ENCODE measurements at regions not wholly inside any gene's neighbourhood (a gene's known extent, or its start where the extent isn't known, plus 50 kb on each side); places are given as distances from the start of the nearest gene placed in this dataset.
"Not testable (repeated sequence)": the region's sequence is repeated elsewhere in the genome, so short reads cannot be mapped to it uniquely, and the experiment has no call there.

GRCh38 chr13:23039266-23039935, 141.4 kb upstream of the SGCG start:
- no peak for TF ChIP-seq CTCF (IDR thresholded peaks at IDR 0.05)
- no peaks in the 10 kb centered on the region for H3K9me3 Mint-ChIP-seq
- DNase-seq = no peak
- no peak overlapping the region for H3K4me3 Mint-ChIP-seq
- H3K27me3 Mint-ChIP-seq (ENCODE audit: low read depth, poor library complexity) = no peaks in the 10 kb centered on the region
- H3K4me1 Mint-ChIP-seq = peaks cover 9% of the 10 kb centered on the region
- H3K36me3 Mint-ChIP-seq (ENCODE audit: low read depth) = no peaks in the 10 kb centered on the region
- no peak overlapping the region for H3K27ac Mint-ChIP-seq

GRCh38 chr13:23042181-23042580, 138.6 kb upstream of the SGCG start:
- TF ChIP-seq CTCF (IDR thresholded peaks at IDR 0.05) = no peak
- peaks cover 5% of the 10 kb centered on the region for H3K9me3 Mint-ChIP-seq

GRCh38 chr13:23044906-23045305, 135.9 kb upstream of the SGCG start:
- no peak for TF ChIP-seq CTCF (IDR thresholded peaks at IDR 0.05)
- DNase-seq = no peak
- no peaks in the 10 kb centered on the region for H3K4me1 Mint-ChIP-seq
- peaks cover 9% of the 10 kb centered on the region for H3K9me3 Mint-ChIP-seq
- peaks cover 5% of the 10 kb centered on the region for H3K27me3 Mint-ChIP-seq (ENCODE audit: low read depth, poor library complexity)
- H3K36me3 Mint-ChIP-seq (ENCODE audit: low read depth) = no peaks in the 10 kb centered on the region
- no peak overlapping the region for H3K27ac Mint-ChIP-seq
- no peak overlapping the region for H3K4me3 Mint-ChIP-seq

More at GRCh38 chr13:23042181-23042580, 138.6 kb upstream of the SGCG start:
- H3K27ac Mint-ChIP-seq = no peak overlapping the region
- no peak overlapping the region for H3K4me3 Mint-ChIP-seq
- H3K36me3 Mint-ChIP-seq (ENCODE audit: low read depth) = no peaks in the 10 kb centered on the region
- no peak for DNase-seq
- no peaks in the 10 kb centered on the region for H3K27me3 Mint-ChIP-seq (ENCODE audit: low read depth, poor library complexity)
- H3K4me1 Mint-ChIP-seq = peaks cover 7% of the 10 kb centered on the region

- H3K9me3 Mint-ChIP-seq = peaks cover 9% of the 10 kb centered on the region
- H3K36me3 Mint-ChIP-seq (ENCODE audit: low read depth) = no peaks in the 10 kb centered on the region
- H3K4me3 Mint-ChIP-seq = no peak overlapping the region
- H3K27ac Mint-ChIP-seq = no peak overlapping the region
- no peak for DNase-seq
- no peak for TF ChIP-seq CTCF (IDR thresholded peaks at IDR 0.05)
- peaks cover 5% of the 10 kb centered on the region for H3K27me3 Mint-ChIP-seq (ENCODE audit: low read depth, poor library complexity)
- H3K4me1 Mint-ChIP-seq = no peaks in the 10 kb centered on the region
Observed at GRCh38 chr13:23050126-23050525, 130.7 kb upstream of the SGCG start.

GRCh38 chr13:23053711-23054110, 127.1 kb upstream of the SGCG start:
- H3K4me3 Mint-ChIP-seq; DNase-seq; H3K9me3 Mint-ChIP-seq; H3K27ac Mint-ChIP-seq; H3K4me1 Mint-ChIP-seq; H3K36me3 Mint-ChIP-seq (ENCODE audit: low read depth); H3K27me3 Mint-ChIP-seq (ENCODE audit: low read depth, poor library complexity): not testable (repeated sequence)

GRCh38 chr13:23059173-23059572, 121.6 kb upstream of the SGCG start:
- Mint-ChIP-seq H3K27me3 (ENCODE audit: low read depth, poor library complexity) (no peaks in the 10 kb centered on the region), H3K36me3 (ENCODE audit: low read depth) (no peaks in the 10 kb centered on the region), H3K4me3 (no peak overlapping the region), H3K4me1 (no peaks in the 10 kb centered on the region), H3K9me3 (no peaks in the 10 kb centered on the region), H3K27ac (no peak overlapping the region)
- TF ChIP-seq CTCF (IDR thresholded peaks at IDR 0.05) = no peak
- DNase-seq = no peak
